Subcutaneous abdominal adipose tissue (tissue), 5 donors: ENCODE measurements at regions not wholly inside any gene's neighbourhood (a gene's known extent, or its start where the extent isn't known, plus 50 kb on each side); places are given as distances from the start of the nearest gene placed in this dataset.

Experiments
- H3K27ac ChIP-seq: one replicate; pipeline ENCODE4 v1.7.0; 2013; ENCODE audit warnings: low read depth, mild to moderate bottlenecking, inconsistent platforms, low read length, moderate library complexity
- H3K27me3 ChIP-seq, 5 donors: one replicate each; pipeline ENCODE4 v1.7.0; 2013; ENCODE audit warnings: low read length in 5 of 5, inconsistent platforms in 1 of 5; ENCODE audit not compliant: control insufficient read depth in 5 of 5, insufficient read depth in 4 of 5
- H3K36me3 ChIP-seq, 5 donors: one replicate each; pipeline ENCODE4 v1.7.0; 2013; ENCODE audit warnings: low read length in 5 of 5; ENCODE audit not compliant: control insufficient read depth in 5 of 5, insufficient read depth in 5 of 5
- H3K4me1 ChIP-seq, 5 donors: one replicate each; pipeline ENCODE4 v1.7.0; 2013; ENCODE audit warnings: low read length in 5 of 5, mild to moderate bottlenecking in 3 of 5, moderate library complexity in 1 of 5; ENCODE audit not compliant: control insufficient read depth in 5 of 5, insufficient read depth in 5 of 5
- H3K4me3 ChIP-seq, 5 donors: one replicate each; pipeline ENCODE4 v1.7.0; 2013; ENCODE audit warnings: low read length in 5 of 5, low read depth in 1 of 5
- H3K9ac ChIP-seq, 5 donors: one replicate each; pipeline ENCODE4 v1.7.0; 2013; ENCODE audit warnings: low read length in 5 of 5, mild to moderate bottlenecking in 4 of 5, moderate library complexity in 3 of 5
- H3K9me3 ChIP-seq, 5 donors: one replicate each; pipeline ENCODE4 v1.7.0; 2013; ENCODE audit warnings: low read length in 5 of 5; ENCODE audit not compliant: control insufficient read depth in 5 of 5
- donor health status: healthy.
- donor health status: healthy.
- donor health status: healthy.
- donor health status: healthy.
- donor health status: healthy.

DNA sequence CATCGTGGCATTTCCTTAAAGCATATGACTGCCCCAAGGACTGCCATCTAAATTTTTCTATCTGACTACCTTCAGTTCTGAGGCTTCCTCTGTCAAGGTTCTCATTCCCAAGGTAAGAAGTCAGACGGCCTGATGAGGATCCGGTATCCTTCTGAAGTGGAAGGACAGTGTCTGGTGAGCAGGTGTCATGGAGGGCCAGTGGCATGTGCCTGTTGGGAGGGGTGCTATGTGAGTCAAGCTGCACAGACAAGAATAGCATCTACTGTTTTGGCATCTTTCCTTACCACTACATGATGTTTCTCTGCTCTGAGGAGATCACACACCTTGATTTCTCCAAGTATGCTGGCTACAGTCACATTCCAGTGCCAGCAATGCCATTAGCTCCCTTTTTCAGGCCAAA lies 99.6 kb upstream of the RGS1 start:
- H3K9ac ChIP-seq = no peak overlapping the region
- H3K27me3 ChIP-seq = no peaks in the 10 kb centered on the region
- peaks cover 0 to 4% (median 0%) of the 10 kb centered on the region in 5 donors for H3K4me1 ChIP-seq
- H3K9me3 ChIP-seq = no peaks in the 10 kb centered on the region
- H3K27ac ChIP-seq = no peak overlapping the region
- no peaks in the 10 kb centered on the region for H3K36me3 ChIP-seq
- no peak overlapping the region for H3K4me3 ChIP-seq

DNA sequence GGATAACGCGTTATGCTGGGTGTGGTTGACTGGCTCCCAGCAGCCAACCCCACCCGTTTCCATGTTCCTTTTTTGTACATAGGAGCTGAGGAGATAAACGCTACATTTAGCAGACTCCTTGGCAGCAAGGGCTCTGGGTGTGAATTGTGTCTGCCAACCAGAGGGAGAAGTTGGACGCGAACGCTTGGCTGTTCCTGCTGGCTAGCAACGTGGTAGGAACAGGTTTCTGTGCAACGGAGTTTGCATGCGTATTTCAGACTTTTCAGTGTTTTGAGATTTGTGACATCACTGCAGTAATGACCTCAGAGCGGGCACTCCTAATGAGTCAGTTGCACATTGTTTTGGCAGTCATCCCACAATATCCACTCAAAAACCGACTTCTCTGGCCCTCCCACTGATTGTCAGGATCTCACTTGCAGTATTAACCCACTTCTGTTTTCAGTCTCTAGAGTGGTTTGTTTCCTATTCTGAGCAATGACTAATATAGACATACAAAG lies 98.7 kb upstream of the RGS1 start:
- no peaks in the 10 kb centered on the region for H3K27me3 ChIP-seq
- H3K27ac ChIP-seq = no peak overlapping the region
- no peak overlapping the region for H3K9ac ChIP-seq
- no peaks in the 10 kb centered on the region for H3K36me3 ChIP-seq
- H3K4me3 ChIP-seq = no peak overlapping the region
- no peaks in the 10 kb centered on the region for H3K9me3 ChIP-seq
- H3K4me1 ChIP-seq = peaks cover 0 to 4% (median 0%) of the 10 kb centered on the region in 5 donors

DNA sequence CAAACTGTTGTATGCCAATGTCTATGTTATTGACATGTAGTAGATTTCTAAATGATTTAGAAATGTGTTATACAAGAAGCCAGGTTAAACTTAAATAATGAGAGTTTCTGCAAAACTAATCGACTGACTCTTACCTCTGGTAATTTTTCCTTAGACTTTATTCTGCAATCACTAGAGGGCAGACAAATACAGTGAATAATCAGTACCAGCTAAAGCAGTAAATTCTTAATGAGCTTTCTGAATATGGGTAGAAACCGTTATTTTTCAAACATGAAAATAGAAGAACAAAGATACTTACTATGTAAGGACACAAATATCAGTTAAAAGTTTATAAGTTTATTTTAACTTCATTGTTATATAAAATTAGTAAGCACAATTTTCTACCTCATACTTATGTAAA lies 97.9 kb upstream of the RGS1 start:
- H3K4me3 ChIP-seq = no peak overlapping the region
- peaks cover 0 to 4% (median 0%) of the 10 kb centered on the region in 5 donors for H3K4me1 ChIP-seq
- H3K27ac ChIP-seq = no peak overlapping the region
- no peak overlapping the region for H3K9ac ChIP-seq
- no peaks in the 10 kb centered on the region for H3K36me3 ChIP-seq
- no peaks in the 10 kb centered on the region for H3K9me3 ChIP-seq
- H3K27me3 ChIP-seq = no peaks in the 10 kb centered on the region

DNA sequence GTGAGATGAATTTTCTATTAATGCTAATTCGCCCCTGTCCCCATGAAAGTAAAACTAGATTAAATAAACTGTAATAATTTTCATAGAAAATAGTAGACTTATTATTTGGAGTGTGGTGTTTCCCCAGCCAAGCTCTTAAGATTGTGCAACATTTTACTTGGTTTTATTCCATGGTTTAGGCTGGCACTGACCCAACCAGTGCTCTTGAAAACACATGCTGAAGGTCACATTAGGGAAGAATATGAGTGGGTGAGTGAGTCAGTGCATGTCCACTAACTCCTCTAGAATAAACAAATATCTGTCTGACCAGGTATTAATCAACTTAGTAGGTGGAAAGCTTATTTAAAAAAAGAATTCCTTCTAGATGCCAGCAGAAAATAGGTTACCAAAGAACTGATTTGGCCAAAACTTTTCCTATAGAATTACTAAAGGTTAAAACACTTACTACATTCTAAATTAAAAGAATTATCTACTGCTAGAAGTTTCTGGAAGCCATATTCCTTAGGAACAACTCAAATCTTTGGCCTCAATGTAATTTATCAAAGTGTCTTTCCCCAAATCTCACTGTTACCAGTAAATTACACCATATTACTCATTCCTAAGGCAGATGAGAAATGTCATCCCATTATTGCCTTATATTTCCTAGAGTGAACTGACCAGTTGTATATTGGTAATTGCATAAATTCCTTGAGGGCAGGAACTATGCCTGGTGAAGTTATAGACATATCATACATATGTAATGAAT lies 89.7 kb upstream of the RGS1 start:
- peak overlapping the region; percentile 49 for H3K27ac ChIP-seq
- H3K4me3 ChIP-seq = no peak overlapping the region
- no peak overlapping the region for H3K9ac ChIP-seq
- no peaks in the 10 kb centered on the region for H3K36me3 ChIP-seq
- H3K4me1 ChIP-seq = peaks cover 0 to 19% (median 3%) of the 10 kb centered on the region in 5 donors
- H3K9me3 ChIP-seq = no peaks in the 10 kb centered on the region
- no peaks in the 10 kb centered on the region for H3K27me3 ChIP-seq

DNA sequence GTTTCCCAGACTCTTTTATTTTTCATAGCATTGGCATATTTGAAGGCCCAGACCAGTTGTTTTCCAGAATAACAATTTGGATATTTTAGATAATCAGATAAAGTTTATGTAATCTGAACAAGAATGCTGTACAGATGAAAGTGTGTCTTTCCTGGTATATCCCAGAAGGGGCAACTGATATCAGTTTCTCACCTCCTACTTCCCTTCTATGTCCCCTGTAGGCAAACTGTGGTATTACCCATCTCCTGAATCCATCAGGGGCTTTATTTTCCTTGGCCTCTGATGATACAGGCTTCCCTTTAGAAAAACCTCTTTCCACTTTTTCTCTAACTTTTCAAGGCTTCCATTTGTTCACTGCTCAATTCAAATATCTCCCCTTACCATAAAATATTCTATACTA lies 87.5 kb upstream of the RGS1 start:
- Histone ChIP-seq H3K27ac (no peak overlapping the region), H3K27me3 (no peaks in the 10 kb centered on the region), H3K4me3 (no peak overlapping the region), H3K4me1 (peaks cover 0 to 29% (median 9%) of the 10 kb centered on the region in 5 donors), H3K9me3 (no peaks in the 10 kb centered on the region), H3K36me3 (no peaks in the 10 kb centered on the region), H3K9ac (no peak overlapping the region)

DNA sequence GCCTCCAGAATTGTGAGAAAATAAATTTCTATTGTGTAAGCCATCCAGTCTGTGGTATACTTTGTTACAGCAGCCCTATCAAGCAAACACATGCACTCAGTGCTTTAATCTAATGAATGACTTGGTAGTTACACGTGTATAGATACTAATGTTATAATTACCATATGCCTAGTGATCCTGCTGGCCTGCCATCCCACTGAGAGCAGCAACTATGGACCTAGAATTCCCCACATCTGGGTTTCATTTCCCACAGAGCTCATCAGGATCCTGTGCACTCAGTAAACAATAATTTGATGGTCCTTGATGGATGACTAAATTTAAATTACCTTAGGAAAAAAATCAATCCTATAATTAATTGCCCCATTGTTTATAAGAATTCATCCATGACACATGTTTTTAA lies 86.5 kb upstream of the RGS1 start:
- Histone ChIP-seq H3K36me3 (no peaks in the 10 kb centered on the region), H3K4me3 (no peak overlapping the region), H3K4me1 (peaks cover 0 to 29% (median 9%) of the 10 kb centered on the region in 5 donors), H3K27ac (peak overlapping the region; percentile 12), H3K9ac (no peak overlapping the region), H3K27me3 (no peaks in the 10 kb centered on the region), H3K9me3 (no peaks in the 10 kb centered on the region)

DNA sequence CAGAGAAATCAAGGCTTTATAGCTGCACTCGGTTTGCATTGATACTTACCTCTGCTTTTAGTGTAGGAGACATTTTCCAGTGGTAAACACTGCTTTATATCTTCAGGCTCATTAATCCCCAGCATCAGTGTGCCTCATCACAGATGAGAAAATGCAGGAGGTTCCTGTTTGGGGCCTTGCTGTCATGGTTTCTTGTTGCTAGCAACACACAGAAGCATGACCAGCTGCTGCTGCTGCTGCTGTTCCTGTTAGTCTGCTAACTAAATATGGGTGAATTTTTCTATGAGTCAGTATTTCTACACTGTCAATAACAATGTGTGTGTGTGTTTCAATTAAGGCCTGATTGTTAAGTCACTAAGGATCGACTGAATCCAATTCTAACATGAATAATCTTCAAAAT lies 85.8 kb upstream of the RGS1 start:
- Histone ChIP-seq H3K27ac (peak overlapping the region; percentile 12), H3K36me3 (no peaks in the 10 kb centered on the region), H3K4me3 (no peak overlapping the region), H3K4me1 (peaks cover 0 to 29% (median 9%) of the 10 kb centered on the region in 5 donors), H3K27me3 (no peaks in the 10 kb centered on the region), H3K9ac (no peak overlapping the region), H3K9me3 (no peaks in the 10 kb centered on the region)

DNA sequence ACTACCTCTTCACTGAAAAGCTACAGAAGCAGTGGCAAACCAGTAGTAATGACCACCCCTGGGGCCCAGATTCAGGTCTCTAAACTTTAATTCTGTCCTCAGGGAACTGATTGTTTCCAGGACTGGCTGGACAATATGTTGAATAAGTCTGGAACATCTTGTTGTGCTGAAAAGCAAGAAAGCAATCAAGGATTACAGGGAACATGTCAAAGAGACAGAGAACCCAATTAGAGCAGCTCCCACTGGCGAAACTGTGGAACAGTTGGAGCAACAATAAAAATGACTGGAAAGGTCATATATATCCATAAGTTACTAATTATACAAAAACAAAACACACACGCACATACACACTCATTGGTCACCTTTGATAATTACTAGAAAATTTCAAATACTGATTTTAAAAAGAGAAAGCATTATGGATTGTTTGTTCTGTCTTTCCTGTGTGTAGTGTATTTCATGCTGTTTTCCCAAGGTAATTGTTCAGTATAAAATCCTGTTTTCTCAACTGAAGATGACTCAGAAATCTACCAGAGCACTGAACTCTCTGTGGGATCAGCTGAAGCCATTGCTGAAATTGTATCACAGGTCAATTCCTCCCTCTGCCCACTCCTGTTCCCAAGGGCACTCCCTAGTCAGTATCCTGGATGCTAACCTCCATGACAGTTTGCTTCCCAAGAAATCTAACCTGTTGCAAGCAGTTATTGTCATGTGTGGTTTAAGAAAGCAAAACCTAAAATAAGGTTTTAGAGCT lies 83.6 kb upstream of the RGS1 start:
- Histone ChIP-seq H3K9me3 (no peaks in the 10 kb centered on the region), H3K4me1 (peaks cover 0 to 18% (median 9%) of the 10 kb centered on the region in 5 donors), H3K27me3 (no peaks in the 10 kb centered on the region), H3K4me3 (no peak overlapping the region), H3K9ac (no peak overlapping the region), H3K27ac (peak overlapping the region; percentile 39), H3K36me3 (no peaks in the 10 kb centered on the region)

DNA sequence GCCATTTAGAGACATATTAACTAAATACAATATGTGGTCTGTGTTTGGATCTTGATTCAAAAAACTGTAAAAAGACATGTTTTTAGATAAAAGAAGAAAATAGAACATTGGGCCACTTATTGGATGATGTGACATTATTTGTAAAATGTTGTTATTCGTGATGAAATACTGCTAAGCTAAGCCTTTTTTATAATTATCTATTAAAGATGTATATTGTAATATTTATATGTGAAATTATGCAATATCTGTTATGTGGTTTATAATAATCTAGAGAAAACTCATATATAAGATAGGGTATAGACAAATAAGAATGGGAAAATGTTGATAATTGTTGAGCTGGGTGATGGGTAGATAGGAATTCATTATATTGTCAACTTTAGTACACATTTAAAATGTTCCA lies 82.0 kb upstream of the RGS1 start:
- no peak overlapping the region for H3K27ac ChIP-seq
- H3K4me1 ChIP-seq = peaks cover 0 to 18% (median 9%) of the 10 kb centered on the region in 5 donors
- H3K9ac ChIP-seq = no peak overlapping the region
- no peaks in the 10 kb centered on the region for H3K36me3 ChIP-seq
- H3K9me3 ChIP-seq = no peaks in the 10 kb centered on the region
- no peaks in the 10 kb centered on the region for H3K27me3 ChIP-seq
- H3K4me3 ChIP-seq = no peak overlapping the region

DNA sequence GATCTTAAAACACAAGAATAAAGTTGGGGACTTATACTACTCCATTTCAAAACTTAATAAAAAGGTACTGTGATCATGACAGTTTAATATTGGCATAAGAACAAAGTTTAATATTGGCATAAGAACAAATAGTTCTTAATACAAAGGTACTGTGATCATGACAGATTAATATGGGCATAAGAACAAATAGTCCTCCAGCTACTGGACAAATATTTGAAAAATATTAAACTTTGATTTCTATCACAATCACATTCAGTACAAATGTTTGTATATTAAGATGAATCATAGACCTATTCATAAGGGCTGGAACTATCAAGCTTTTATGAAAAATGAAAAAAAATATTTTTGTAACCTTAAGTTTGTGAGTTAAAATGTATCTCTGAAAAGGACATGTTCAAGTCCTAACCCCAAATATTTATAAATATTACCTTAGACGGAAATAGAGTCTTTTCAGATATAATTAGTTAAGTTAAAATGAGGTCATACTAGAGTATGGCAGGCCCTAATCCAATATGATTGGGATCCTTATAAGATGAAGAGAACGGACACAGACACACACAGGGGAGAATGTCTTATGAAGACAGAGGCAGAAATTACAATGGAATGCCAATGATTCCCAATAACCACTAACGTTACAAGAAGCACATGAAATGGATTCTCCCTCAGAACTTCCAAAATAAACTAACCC lies 79.1 kb upstream of the RGS1 start:
- no peak overlapping the region for H3K4me3 ChIP-seq
- H3K36me3 ChIP-seq = no peaks in the 10 kb centered on the region
- no peaks in the 10 kb centered on the region for H3K27me3 ChIP-seq
- peaks cover 0 to 10% (median 9%) of the 10 kb centered on the region in 5 donors for H3K4me1 ChIP-seq
- H3K9me3 ChIP-seq = no peaks in the 10 kb centered on the region
- no peak overlapping the region for H3K27ac ChIP-seq
- no peak overlapping the region for H3K9ac ChIP-seq
